GM18502 (cell line): ENCODE measurements at regions not wholly inside any gene's neighbourhood (a gene's known extent, or its start where the extent isn't known, plus 50 kb on each side); places are given as distances from the start of the nearest gene placed in this dataset.
"Not testable (repeated sequence)": the region's sequence is repeated elsewhere in the genome, so short reads cannot be mapped to it uniquely, and the experiment has no call there.

ENCODE experiments used
- ATAC-seq: cut with Tn5 transposase; IDR thresholded peaks from one replicate; pipeline ENCODE4 v1.9.1; 2021; ENCODE audit warnings: mild to moderate bottlenecking; ENCODE audit not compliant: unreplicated experiment, poor library complexity

DNA sequence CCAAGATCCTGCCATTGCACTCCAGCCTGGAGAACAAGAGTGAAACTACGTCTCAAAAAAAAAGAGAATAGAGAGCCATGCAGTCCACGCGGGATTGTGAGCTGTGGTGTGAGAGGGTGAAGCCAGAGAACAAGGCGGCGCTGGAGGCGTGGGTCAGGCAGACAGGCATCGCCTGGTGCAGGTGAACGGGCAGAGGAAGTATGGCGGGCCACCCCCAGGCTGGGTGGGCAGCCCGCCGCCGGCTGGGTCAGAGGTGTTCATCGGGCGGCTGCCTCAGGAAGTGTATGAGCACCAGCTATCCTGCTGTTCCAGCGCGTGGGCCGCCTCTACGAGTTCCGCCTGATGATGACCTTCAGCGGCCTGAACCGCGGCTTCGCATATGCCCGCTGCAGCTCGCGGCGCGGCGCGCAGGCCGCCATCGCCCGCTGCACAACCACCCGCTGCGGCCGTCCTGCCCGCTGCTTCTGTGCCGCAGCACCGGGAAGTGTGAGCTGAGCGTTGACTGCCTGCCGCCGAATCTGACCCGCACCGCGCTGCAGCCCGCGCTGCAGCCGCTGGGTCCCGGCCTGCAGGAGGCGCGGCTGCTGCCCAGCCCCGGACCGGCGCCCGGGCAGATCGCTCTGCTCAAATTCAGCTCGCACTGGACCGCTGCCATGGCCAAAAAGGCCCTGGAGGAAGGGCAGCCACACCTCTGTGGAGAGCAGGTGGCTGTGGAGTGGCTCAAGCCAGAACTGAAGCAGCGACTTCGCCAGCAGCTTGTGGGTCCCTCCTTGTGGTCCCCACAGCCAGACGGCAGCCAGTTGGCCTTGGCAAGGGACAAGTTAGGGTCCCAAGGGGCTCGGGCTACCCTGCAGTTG, 95.5 kb upstream of the PLEKHM1 start:
- ATAC-seq: peak; percentile 33

DNA sequence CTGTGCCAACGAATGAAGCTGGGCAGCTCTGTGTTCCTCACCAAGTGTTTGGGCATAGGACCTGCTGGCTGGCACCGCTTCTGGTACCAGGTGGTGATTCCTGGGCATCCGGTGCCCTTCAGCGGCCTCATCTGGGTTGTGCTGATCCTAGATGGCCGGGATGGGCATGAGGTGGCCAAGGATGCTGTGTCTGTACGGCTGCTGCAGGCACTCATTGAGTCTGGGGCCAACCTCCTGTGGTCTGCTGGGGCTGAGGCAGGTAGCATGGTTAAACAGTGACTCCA, 96.1 kb upstream of the PLEKHM1 start:
- ATAC-seq: not testable (repeated sequence)

DNA sequence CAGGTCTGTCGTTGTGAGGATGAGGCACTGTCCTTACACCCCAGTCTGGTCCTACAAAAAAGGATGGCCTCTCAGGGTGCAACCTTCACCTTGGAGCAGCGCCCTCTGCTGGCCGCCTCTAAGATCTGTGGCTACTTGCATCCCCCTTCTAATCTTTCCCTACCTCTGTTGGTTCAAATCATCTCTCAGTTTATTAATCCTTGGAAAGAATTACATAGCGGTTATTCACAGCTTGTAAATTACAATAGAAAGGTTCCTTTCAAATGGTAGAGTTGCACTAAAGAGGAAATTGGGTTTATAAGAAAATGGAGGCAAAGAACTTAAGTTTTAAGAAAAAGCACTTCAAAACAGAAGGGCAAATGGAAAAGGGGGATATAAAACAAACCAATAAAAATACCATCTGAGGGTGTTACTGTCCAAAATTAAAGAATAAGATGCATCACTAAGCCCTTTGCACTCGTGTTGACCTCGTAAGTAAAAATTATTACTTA, 102.0 kb upstream of the PLEKHM1 start:
- not testable (repeated sequence) for ATAC-seq

DNA sequence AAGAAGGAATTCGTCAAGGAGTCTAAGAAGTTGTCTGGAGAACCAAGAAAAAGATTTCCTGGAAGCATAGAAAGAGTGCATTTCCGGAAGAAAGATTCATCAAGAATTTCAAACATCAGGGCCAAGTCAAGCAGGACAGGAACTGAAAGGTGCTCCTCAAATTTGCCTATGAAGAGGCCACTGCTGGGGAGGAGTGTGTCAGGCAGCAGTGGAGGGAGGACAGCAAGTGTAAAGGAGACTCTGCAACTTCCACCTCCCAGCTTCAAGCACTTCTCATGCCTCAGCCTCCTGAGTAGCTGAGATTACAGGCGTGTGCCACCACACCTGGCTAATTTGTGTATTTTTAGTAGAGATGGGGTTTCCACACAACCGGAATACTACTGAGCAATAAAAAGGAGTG, 105.8 kb upstream of the PLEKHM1 start:
- ATAC-seq: not testable (repeated sequence)

DNA sequence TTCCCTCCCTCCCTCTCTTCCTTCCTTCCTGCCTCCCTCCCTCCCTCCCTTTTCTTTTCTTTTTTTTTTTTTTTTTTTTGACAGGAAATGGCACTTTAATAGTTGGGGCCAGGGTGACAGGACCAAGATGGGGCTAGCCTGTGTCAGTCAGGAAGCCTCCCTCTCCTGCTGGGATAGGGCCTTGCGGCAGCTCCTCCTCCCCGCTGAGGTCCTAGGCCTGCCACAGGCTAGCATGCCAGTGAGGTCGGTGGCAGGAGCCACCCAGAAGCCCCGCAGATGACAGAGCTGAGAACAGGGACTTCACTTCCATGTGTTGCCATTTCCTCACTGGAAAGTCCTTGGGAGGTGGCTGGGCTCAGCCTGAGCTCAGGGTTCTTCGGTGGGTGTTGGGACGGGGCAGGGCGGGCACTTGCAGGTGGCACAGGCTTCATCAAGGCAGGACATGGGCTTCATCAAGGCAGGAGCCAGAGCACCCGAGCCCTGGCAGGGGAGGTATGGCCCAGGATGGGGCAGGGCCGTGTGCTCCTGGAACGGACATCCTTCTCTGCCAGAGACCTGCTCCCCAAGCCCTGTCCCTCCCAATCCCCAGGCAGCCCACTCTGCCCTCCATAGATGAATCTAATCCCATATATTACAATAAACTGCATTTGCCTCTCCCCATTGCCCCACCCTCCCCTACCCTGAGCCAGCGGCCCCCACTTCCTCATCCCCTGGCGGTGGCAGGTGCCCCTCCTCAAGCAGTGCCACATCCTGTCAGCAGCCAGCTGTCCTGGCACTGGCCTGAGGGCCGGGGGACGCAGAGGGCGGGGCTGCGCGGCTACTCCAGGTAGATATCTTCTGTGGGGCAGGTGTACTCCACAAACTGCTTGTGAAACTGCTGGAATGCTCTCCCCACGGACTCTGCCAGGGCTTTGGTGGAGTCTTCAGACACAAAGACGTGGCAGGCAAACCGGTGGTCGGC, 109.8 kb upstream of the PLEKHM1 start:
- ATAC-seq: not testable (repeated sequence)

DNA sequence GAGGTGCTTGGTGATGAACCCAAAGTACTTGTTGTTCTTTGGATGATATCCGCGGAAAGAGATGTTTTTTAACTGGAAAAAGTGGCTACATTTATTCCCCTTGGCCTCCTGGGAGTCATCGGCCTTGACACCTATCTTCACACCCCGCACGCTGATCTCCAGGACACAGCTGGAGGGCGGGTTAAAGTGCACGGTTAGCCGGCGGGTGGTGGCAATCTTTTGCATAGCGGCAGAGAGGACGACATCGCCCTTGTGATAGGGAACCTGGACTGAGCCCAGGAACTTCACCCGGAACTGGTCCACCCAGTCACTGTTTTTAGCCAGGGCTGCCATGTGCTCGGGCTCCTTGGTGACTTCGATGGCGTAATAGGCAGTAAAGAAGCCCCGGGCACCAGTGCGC, 110.5 kb upstream of the PLEKHM1 start:
- not testable (repeated sequence) for ATAC-seq

DNA sequence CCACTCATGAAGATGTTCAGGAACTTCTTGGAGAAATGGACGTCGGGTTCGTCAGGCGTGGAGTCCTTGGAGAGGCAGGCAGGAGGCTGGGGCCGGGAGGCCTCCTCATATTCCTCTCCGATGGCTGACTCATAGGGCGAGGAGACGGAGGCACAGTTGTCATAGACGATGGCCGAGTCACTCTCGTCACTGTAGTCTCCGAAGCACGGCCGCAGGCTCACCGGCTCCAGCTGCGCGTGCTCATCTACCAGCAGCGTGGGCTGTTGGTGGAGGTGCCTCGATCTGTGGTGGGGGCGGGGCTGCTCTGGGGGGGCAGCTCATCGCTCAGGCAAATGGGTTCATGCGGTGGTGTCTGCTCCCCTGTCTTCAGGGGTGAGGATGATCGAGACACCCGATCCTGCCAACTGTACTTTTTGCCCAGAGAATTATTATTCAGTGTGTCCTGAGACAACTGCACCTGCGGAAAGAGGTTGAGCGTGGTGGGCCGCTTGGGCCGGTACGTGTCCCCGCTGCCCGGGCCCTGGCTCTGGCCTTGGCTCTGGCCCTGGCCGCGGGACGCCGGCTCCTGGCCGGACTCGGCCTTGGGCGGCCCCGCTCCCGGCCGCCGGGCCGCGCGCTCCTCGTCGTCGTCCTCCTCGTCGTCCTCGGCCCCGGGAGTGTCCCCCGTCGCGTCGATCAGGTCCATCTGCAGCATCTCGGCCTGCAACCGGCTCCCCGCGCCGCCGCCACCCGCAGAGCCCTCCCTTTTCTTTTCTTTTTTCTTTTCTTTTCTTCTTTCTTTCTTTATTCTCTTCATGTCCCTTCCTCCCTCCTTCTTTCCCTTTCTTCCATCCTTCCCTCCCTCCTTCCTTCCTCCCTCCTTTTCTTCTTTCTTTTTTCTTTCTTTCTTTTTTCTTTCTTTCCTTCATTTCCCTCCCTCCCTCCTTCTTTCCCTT, 111.4 kb upstream of the PLEKHM1 start:
- ATAC-seq: not testable (repeated sequence)

DNA sequence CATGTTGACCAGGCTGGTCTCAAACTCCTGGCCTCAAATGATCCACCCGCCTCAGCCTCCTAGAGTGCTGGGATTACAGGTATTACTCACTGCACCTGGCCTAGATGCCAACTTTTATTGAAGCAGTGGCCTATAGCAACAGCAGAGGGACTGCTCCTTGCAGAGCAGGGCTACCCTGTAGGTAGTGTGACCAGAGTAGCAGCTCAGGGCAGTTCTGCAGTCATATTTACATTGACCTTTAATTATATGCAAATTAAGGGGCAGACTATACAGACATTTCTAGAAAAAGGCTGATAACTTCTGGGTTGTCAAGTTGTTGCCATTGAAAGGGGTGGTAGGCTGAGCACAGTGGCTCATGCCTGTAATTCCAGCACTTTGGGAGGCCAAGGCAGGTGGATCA, 115.2 kb upstream of the PLEKHM1 start:
- ATAC-seq: not testable (repeated sequence)

DNA sequence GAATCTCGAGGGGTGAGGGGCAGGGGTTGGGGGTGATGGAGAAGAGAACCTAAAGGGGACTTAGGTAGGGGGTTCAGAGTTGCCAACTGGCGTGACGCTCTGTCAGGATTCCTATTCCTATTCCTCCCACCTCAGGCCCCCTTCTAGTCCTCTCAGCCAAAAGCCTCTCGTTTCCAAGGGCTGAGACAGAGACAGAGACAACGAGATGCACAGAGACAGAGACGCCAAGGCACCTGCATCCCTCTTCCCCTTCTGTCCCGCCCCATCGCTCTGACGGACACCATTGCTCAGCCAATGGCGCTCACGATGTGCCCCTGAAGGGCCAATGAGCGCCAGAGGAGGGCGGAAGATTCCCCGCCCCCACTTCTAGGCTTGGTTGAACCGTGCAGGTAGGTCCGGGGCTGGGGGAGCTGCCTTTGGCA, 129.5 kb upstream of the PLEKHM1 start:
- ATAC-seq: peak; percentile 99

DNA sequence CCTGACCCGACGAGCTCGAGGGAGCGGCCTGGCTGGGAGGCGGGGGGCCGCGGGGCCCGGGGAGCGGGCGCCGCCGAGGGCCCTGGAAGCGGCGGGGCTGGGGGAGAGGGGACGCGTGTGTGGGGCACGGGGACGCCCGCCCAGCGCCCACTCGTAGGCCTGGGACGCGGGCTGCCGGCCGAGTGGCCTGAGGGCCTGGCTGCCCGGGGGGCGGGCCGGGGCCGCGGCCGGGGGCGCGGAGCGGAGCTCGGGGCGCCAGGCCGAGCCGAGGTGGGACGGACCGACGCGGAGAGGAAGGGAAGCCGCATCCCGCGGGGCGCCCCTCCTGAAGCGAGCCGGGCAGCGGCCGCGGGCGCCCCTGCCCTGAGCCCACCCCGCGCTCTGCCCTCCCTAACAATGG, 129.9 kb upstream of the PLEKHM1 start:
- peak; percentile 42 for ATAC-seq

DNA sequence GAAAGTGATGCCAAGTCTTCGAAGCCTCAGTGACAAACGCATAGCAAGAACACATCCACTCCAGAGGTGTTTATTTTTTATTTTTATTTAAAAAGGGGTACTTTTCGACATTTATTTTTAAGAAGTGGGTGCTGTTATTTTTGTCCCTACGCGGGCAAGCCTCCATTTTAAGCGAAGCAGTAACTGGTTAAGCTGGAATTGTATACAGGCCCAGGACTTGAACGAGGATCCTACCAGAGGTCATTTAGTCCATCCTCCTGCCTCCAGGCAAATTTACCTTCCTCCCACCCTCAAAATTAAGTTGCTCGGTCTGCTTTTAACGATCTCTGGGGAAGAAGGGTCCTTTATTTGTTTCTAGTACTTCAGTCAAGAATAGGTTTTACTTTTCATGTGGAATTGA, 130.6 kb upstream of the PLEKHM1 start:
- ATAC-seq: not testable (repeated sequence)

DNA sequence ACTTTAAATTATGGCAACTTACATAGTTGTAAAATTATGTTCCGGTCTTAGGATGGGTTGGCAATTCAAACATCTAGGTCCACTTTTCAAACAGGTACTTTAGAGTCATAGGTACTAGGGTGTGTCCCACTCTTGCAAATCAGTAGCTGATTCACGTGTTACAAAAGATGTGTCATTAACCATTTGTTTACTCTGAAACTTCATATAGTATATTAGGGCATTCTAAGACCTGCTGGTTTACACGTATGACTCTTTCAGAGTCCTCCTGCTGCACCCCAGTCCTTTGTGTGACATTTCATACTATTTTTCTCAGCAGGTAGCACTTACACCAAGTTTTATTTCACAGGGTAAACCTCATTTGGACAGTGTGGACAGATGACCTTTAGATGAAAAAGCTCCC, 131.8 kb upstream of the PLEKHM1 start:
- not testable (repeated sequence) for ATAC-seq

DNA sequence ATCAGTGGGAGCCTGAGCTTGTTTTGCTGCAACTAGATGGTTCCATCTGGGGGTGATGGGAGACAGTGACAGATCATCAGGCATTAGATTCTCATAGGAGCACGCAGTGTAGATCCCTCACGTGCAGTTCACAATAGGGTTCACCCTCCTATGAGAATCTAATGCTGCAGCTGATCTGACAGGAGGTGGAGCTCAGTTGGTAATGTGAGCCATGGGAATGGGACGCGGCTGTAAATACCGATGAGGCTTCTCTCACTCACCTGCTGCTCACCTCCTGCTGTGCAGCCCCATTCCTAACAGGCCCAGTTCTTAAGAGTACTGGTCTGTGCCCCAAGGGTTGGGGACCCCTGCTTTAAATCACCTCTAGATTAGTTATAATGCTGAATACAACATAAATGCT, 137.5 kb upstream of the PLEKHM1 start:
- no peak for ATAC-seq

DNA sequence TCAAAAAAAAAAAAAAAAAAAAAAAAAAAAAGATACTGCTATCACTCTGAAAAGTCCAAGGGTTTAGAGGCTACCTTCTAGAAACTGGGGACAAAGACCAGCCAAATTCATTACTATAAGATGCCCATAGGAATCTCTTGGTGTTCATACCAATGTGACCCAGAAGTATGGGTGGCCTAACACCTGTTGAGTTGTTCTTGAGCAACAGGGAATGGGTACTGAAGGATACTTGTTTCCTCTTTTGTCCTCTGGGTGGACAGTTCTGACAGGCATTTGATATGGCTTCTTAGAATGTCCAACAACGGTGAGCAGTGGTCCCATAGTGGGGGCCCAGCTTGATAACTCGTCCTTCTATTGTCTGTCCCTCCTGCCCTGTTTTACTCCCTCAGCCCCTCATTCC, 141.4 kb upstream of the PLEKHM1 start:
- no peak for ATAC-seq

DNA sequence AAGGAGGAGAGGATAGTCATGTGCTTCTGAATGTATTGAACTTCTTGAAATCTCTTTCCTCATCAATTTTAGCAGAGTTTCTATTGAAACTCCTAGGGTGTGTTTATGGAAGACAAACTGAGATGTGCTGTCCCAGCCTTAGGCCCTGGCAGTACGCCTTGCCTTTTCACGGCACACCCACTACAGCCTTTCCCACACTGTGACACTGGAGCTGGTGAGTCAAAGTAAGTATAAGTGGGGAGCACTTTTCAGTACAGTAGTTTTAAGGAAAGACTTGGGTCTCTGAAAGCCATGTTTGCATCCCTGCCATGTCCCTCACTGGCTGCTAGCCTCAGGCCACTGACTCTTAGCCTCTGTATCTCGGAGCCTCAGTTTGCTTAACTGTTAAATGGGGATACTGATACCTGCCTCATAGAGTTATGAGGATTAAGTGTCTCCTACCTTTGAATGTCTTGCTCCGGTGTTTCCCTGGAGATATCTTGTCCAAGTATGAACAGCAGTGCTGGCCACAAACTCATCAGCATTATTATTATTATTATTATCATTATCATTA, 144.7 kb upstream of the CRHR1 start:
- ATAC-seq: no peak

DNA sequence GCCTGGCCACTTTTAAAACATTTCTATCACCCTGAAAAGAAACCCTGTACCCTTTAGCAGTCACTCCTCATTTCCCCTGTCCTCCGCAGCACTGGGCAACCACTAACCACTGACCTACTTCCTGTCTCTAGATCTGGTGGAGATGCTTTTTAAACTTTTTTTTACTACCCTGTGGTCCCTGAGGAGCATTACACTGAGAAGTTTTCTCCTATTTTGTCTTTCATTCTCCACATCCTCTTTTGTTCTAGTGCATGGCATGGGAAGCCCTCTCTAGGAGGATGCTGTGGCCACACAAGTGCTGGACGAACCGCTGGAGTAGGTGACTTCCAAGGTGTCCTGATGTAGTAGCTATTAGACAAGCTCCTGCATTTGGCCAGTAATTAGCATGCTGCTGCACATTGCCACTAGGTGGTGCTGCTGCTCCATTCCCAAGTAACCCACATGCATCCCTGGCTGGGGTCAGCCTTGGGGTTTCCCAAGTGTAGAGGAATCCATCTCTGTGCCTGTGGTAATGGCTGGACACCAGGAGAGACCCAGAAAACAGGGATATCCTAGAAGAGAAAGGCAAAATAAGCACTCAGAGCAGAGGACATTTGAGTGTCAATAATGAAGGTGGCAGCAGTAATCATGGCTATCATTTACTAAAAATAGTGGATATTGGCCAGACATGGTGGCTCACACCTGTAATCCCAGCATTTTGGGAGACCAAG, 143.8 kb upstream of the CRHR1 start:
- ATAC-seq: no peak

DNA sequence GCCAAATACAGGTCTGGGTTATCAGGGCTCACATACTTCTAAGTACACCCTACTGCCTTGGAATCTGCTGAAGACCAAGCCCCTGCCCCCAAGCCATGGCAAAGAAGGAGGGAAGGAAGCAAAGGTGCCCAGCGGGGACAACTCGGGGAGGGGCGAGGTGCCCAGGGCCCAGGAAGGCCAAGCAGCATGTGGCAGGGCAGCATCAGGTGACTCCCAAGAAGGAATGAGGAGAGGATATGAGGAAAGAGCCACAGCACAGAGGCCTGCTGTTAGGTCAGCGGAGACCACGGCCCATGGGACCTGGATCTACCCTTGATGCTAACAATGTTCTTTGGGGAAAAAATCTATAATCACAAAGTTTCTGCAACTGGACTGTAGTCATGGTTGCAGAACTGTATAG, 142.6 kb upstream of the CRHR1 start:
- no peak for ATAC-seq

DNA sequence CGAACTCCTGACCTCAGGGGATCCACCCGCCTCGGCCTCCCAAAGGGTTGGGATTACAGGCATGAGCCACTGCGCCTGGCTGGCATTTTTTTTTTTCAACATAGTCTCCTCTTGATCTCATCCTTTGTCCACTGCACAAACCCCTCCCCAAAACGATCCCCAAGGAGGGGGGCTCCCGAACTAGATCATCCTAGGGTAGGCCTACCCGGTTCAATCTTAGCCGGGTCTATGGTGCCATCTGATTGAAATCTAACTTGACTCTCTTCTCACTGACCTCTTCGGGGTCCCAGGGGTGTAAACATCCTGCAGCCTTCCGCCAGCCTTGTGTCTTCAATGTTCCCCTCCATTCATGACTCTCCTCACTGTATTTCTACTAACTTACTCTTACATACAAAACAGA, 140.5 kb upstream of the CRHR1 start:
- ATAC-seq: no peak

DNA sequence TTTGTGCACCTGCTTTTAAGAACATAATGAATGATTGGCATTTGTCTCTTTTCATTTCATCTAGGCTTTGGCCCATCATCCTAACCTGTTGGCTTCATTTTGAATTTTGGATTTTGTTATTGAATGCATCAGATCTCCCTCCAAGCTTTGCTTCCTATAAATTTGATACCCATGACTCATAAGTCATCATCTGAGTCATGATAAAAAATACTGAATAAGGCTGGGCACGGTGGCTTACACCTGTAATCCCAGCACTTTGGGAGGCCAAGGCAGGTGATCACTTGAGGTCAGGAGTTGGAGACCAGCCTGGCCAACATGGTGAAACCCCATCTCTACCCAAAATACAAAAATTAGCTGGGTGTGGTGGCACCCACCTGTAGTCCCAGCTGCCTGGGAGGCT, 139.5 kb upstream of the CRHR1 start:
- not testable (repeated sequence) for ATAC-seq
